ENCODE measurements at regions not wholly inside any gene's neighbourhood (a gene's known extent, or its start where the extent isn't known, plus 50 kb on each side); places are given as distances from the start of the nearest gene placed in this dataset.

GRCh38 chr11:92642177-92642931 is 327.1 kb upstream of the MTNR1B start:
- DNase-seq: no peak
- H3K9me3 ChIP-seq: no peaks in the 10 kb centered on the region
- no peaks in the 10 kb centered on the region for H3K36me3 ChIP-seq
- TF ChIP-seq POLR2A (IDR thresholded peaks at IDR 0.05): no peak
- no peak for TF ChIP-seq CTCF (IDR thresholded peaks at IDR 0.05)
- no peaks in the 10 kb centered on the region for H3K4me1 ChIP-seq
- H3K27me3 ChIP-seq: no peaks in the 10 kb centered on the region
- no peak overlapping the region for H3K27ac ChIP-seq
- H3K4me3 ChIP-seq: no peak overlapping the region

- H3K9me3 ChIP-seq: no peaks in the 10 kb centered on the region
- H3K36me3 ChIP-seq: no peaks in the 10 kb centered on the region
- no peaks in the 10 kb centered on the region for H3K4me1 ChIP-seq
- no peak for DNase-seq
- TF ChIP-seq POLR2A (IDR thresholded peaks at IDR 0.05) (no peak), CTCF (IDR thresholded peaks at IDR 0.05) (no peak)
- H3K27me3 ChIP-seq: no peaks in the 10 kb centered on the region
- H3K27ac ChIP-seq: no peak overlapping the region
- no peak overlapping the region for H3K4me3 ChIP-seq
Observed at GRCh38 chr11:92643827-92644226, 325.6 kb upstream of the MTNR1B start.

GRCh38 chr11:92644595-92645445 is 324.6 kb upstream of the MTNR1B start:
- TF ChIP-seq POLR2A (IDR thresholded peaks at IDR 0.05) (no peak), CTCF (IDR thresholded peaks at IDR 0.05) (no peak)

GRCh38 chr11:92651159-92651558 is 318.3 kb upstream of the MTNR1B start:
- no peak for DNase-seq
- Histone ChIP-seq H3K27ac (no peak overlapping the region), H3K4me1 (no peaks in the 10 kb centered on the region), H3K4me3 (no peak overlapping the region), H3K36me3 (no peaks in the 10 kb centered on the region), H3K9me3 (no peaks in the 10 kb centered on the region), H3K27me3 (no peaks in the 10 kb centered on the region)
- TF ChIP-seq POLR2A (IDR thresholded peaks at IDR 0.05) (no peak), CTCF (IDR thresholded peaks at IDR 0.05) (no peak)

More at GRCh38 chr11:92644595-92645445, 324.6 kb upstream of the MTNR1B start:
- no peak for DNase-seq
- no peaks in the 10 kb centered on the region for H3K27me3 ChIP-seq
- H3K9me3 ChIP-seq: no peaks in the 10 kb centered on the region
- H3K4me3 ChIP-seq: no peak overlapping the region
- H3K36me3 ChIP-seq: no peaks in the 10 kb centered on the region
- no peaks in the 10 kb centered on the region for H3K4me1 ChIP-seq
- no peak overlapping the region for H3K27ac ChIP-seq

- no peaks in the 10 kb centered on the region for H3K4me1 ChIP-seq
- no peaks in the 10 kb centered on the region for H3K36me3 ChIP-seq
- TF ChIP-seq POLR2A (IDR thresholded peaks at IDR 0.05) (no peak), CTCF (IDR thresholded peaks at IDR 0.05) (no peak)
- no peaks in the 10 kb centered on the region for H3K27me3 ChIP-seq
- DNase-seq: no peak
- H3K9me3 ChIP-seq: no peaks in the 10 kb centered on the region
- H3K4me3 ChIP-seq: no peak overlapping the region
- H3K27ac ChIP-seq: no peak overlapping the region
Observed at GRCh38 chr11:92653454-92653853, 316.0 kb upstream of the MTNR1B start.

Measured in Peyer's patch (tissue), 4 donors.